Endothelial cell of umbilical vein (primary cell): ENCODE measurements at regions not wholly inside any gene's neighbourhood (a gene's known extent, or its start where the extent isn't known, plus 50 kb on each side); places are given as distances from the start of the nearest gene placed in this dataset.

Source experiments
- BruUV-seq: library from RNA; stranded (reverse); fragments of 400-500 nt; replicated peaks from 2 replicates; lab custom pipeline; 2021; lab: Mats Ljungman, UMichigan
- CTCF ChIA-PET: fragments of 300-600, 350-600 bp; sonication (Branson Sonifier 250); formaldehyde crosslinking; loops from one replicate; lab custom pipeline; 2021; ENCODE audit warnings: antibody characterized with exemption, inconsistent platforms; lab: Charles Lee
- POLR2A ChIA-PET: fragments of 300-600, 350-600 bp; sonication (Branson Sonifier 250); formaldehyde crosslinking; loops from one replicate; lab custom pipeline; 2021; ENCODE audit warnings: antibody characterized with exemption, inconsistent platforms; lab: Charles Lee
- DNase-seq: peaks from one replicate; pipeline ENCODE4 v3.0.0-alpha.2; 2011; ENCODE audit warnings: low read depth, low spot score
- FAIRE-seq: peaks from 2 replicates; lab custom pipeline; 2011; peaks lifted over from hg19 to GRCh38; lab: Jason Lieb, UNC
- H2AFZ ChIP-seq: 2 replicates; pipeline ENCODE4 v1.6.0; 2012; ENCODE audit warnings: low read depth, low read length, control low read depth, inconsistent platforms
- H3K27ac ChIP-seq: 2 replicates; pipeline ENCODE4 v1.5.1; 2011; ENCODE audit warnings: low read depth, mild to moderate bottlenecking, control low read depth, low read length, moderate library complexity; ENCODE audit not compliant: insufficient read depth
- H3K27me3 ChIP-seq, 2 experiments: 2 replicates each; pipeline versions ENCODE4 v1.6.0 to v1.6.1; 2011; ENCODE audit warnings: low read length in 2 of 2, mixed read lengths in 1 of 2; ENCODE audit not compliant: control insufficient read depth in 2 of 2, insufficient read depth in 2 of 2
- H3K36me3 ChIP-seq, 2 experiments: 2 replicates in 1 of 2; 3 replicates in 1 of 2; pipeline ENCODE4 v1.5.1; 2011; ENCODE audit warnings: low read length in 2 of 2, mild to moderate bottlenecking in 1 of 2, moderate library complexity in 1 of 2; ENCODE audit not compliant: control insufficient read depth in 2 of 2, insufficient read depth in 2 of 2; ENCODE audit errors: extremely low read depth in 1 of 2
- H3K4me1 ChIP-seq: 3 replicates; pipeline ENCODE4 v1.5.1; 2011; ENCODE audit warnings: mild to moderate bottlenecking, low read length; ENCODE audit not compliant: control insufficient read depth, insufficient read depth; ENCODE audit errors: extremely low read depth
- H3K4me2 ChIP-seq: 2 replicates; pipeline ENCODE4 v1.6.1; 2011; ENCODE audit warnings: low read length, control low read depth, mixed read lengths; ENCODE audit not compliant: insufficient read depth
- H3K4me3 ChIP-seq, 3 experiments: fragments of 200-600 bp in 1 of 3; sonication (generic), shearing (Covaris generic) in 1 of 3; replicated peaks in 1 of 3; 2 replicates each; pipeline ENCODE4 v1.5.1; 2011 to 2016; ENCODE audit warnings: control low read depth in 3 of 3, low read length in 3 of 3, mild to moderate bottlenecking in 2 of 3, inconsistent platforms in 1 of 3, low read depth in 1 of 3, moderate library complexity in 1 of 3; ENCODE audit not compliant: insufficient read depth in 1 of 3
- H3K79me2 ChIP-seq: 2 replicates; pipeline ENCODE4 v1.6.0; 2012; ENCODE audit warnings: low read length, inconsistent platforms; ENCODE audit not compliant: control insufficient read depth, insufficient read depth
- H3K9ac ChIP-seq: replicated peaks from 2 replicates; pipeline ENCODE3; 2011; ENCODE audit warnings: low read length, control low read depth; ENCODE audit not compliant: insufficient read depth; ENCODE audit errors: extremely low read depth
- H3K9me1 ChIP-seq: replicated peaks from 3 replicates; pipeline ENCODE4 v1.6.0; 2011; ENCODE audit warnings: mild to moderate bottlenecking, low read length; ENCODE audit not compliant: control insufficient read depth, insufficient read depth; ENCODE audit errors: extremely low read depth
- H3K9me3 ChIP-seq: replicated peaks from 2 replicates; pipeline ENCODE4 v1.5.1; 2012; ENCODE audit warnings: low read length, inconsistent platforms; ENCODE audit not compliant: control insufficient read depth, insufficient read depth
- H4K20me1 ChIP-seq: replicated peaks from 2 replicates; pipeline ENCODE3; 2011; ENCODE audit warnings: mild to moderate bottlenecking, low read length; ENCODE audit not compliant: control insufficient read depth, insufficient read depth; ENCODE audit errors: extremely low read depth
- EZH2 ChIP-seq: IDR thresholded peaks from 2 replicates; pipeline ENCODE4 v1.6.1; 2012; ENCODE audit warnings: borderline replicate concordance, low read depth, mild to moderate bottlenecking, moderate library complexity, low read length, inconsistent platforms; ENCODE audit not compliant: severe bottlenecking
- FOS ChIP-seq: IDR thresholded peaks from 2 replicates; pipeline ENCODE4 v1.6.1; 2011; ENCODE audit warnings: mild to moderate bottlenecking, low read length, moderate library complexity, borderline replicate concordance; ENCODE audit not compliant: insufficient read depth
- GATA2 ChIP-seq: IDR thresholded peaks from 2 replicates; pipeline ENCODE4 v1.7.0; 2011; ENCODE audit warnings: low read depth, mild to moderate bottlenecking, moderate library complexity, mixed read lengths, low read length; ENCODE audit not compliant: insufficient read length, insufficient read depth
- JUN ChIP-seq: IDR thresholded peaks from 2 replicates; pipeline ENCODE4 v1.6.1; 2011; ENCODE audit warnings: borderline replicate concordance, low read depth; ENCODE audit not compliant: insufficient read length, insufficient read depth
- MYC ChIP-seq: IDR thresholded peaks from one replicate; pipeline ENCODE4 v1.6.1; 2011; ENCODE audit warnings: mild to moderate bottlenecking, low read depth, low read length
- POLR2A ChIP-seq: IDR thresholded peaks from 2 replicates; pipeline ENCODE4 v1.6.1; 2012; ENCODE audit warnings: low read depth, mild to moderate bottlenecking, control low read depth, low read length
- POLR2AphosphoS5 ChIP-seq: IDR thresholded peaks from 2 replicates; pipeline ENCODE4 v1.6.1; 2012; ENCODE audit warnings: low read depth, mild to moderate bottlenecking, control low read depth, low read length, moderate library complexity; ENCODE audit not compliant: insufficient read depth
- dilution Hi-C: fragments of 300-500 bp; cut with MboI; formaldehyde crosslinking; loops from one replicate; pipeline ENCODE4 v1.15.0; 2019; ENCODE audit warnings: low sequenced_read_pairs; ENCODE audit not compliant: extremely low pct_ligation_motif_present
- intact Hi-C: fragments of 100-400 bp; cut with micrococcal nuclease; formaldehyde crosslinking; loops from one replicate; pipeline ENCODE4 v1.10.0; 2022
- TF ChIP-seq, protein P1 (sequence below), 2 donors: IDR thresholded peaks; 1 replicate in 1 of 2; 2 replicates in 1 of 2; pipeline ENCODE4 v1.5.1; 2011; ENCODE audit warnings: low read length in 2 of 2, mild to moderate bottlenecking in 2 of 2, moderate library complexity in 2 of 2, control low read depth in 1 of 2, inconsistent platforms in 1 of 2, low read depth in 1 of 2; ENCODE audit not compliant: insufficient read depth in 1 of 2; ENCODE audit errors: extremely low read depth in 1 of 2
- TF ChIP-seq, protein P2 (sequence below): IDR thresholded peaks from 2 replicates; pipeline ENCODE4 v1.6.1; 2011; ENCODE audit not compliant: insufficient read depth, insufficient read length

DNA sequence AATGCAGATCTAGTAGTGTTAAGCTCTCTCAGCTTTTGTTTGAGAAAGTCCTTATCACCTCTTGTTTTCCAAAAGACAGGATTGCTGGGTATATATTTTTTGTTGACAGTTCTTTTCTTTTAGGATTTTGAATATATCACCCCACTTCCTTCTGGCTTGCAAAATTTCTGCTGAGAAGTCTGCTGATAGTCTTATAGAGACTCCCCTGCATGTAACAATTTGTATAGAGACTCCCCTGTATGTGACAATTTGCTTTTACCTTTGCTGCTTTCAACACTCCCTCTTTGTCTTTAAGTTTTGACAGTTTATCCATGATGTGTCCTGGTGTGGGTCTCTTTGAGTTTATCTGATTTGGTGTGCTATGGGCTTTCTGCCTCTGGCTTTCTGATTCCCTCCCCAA is 115.0 kb upstream of the CCDC85A start:
- intact Hi-C loops = no loop called here
- no peaks in the 10 kb centered on the region for H3K79me2 ChIP-seq
- no peak overlapping the region for H2AFZ ChIP-seq
- no peaks in the 10 kb centered on the region for H3K9me1 ChIP-seq
- H4K20me1 ChIP-seq = no peaks in the 10 kb centered on the region
- no peak for TF ChIP-seq JUN
- TF ChIP-seq POLR2A = no peak
- TF ChIP-seq, protein P1, sequence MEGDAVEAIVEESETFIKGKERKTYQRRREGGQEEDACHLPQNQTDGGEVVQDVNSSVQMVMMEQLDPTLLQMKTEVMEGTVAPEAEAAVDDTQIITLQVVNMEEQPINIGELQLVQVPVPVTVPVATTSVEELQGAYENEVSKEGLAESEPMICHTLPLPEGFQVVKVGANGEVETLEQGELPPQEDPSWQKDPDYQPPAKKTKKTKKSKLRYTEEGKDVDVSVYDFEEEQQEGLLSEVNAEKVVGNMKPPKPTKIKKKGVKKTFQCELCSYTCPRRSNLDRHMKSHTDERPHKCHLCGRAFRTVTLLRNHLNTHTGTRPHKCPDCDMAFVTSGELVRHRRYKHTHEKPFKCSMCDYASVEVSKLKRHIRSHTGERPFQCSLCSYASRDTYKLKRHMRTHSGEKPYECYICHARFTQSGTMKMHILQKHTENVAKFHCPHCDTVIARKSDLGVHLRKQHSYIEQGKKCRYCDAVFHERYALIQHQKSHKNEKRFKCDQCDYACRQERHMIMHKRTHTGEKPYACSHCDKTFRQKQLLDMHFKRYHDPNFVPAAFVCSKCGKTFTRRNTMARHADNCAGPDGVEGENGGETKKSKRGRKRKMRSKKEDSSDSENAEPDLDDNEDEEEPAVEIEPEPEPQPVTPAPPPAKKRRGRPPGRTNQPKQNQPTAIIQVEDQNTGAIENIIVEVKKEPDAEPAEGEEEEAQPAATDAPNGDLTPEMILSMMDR (IDR thresholded peaks at IDR 0.05; ENCODE audit: extremely low read depth in 1 of 2, insufficient read depth in 1 of 2, low read depth in 1 of 2, low read length in 2 of 2) = no peak
- TF ChIP-seq EZH2 = no peak
- TF ChIP-seq, protein P2, sequence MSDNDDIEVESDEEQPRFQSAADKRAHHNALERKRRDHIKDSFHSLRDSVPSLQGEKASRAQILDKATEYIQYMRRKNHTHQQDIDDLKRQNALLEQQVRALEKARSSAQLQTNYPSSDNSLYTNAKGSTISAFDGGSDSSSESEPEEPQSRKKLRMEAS = no peak
- no peak for TF ChIP-seq FOS
- TF ChIP-seq POLR2AphosphoS5 = no peak
- no peak for TF ChIP-seq GATA2
- no peak for TF ChIP-seq MYC
- H3K4me1 ChIP-seq = no peaks in the 10 kb centered on the region
- no peaks in the 10 kb centered on the region for H3K36me3 ChIP-seq
- no peak overlapping the region for H3K27ac ChIP-seq
- FAIRE-seq (no peak), DNase-seq (no peak)
- no peaks in the 10 kb centered on the region for H3K9me3 ChIP-seq
- H3K27me3 ChIP-seq = peaks cover 5% of the 10 kb centered on the region in 2 experiments
- CTCF ChIA-PET = no interaction called here
- no TSS peak for BruUV-seq
- dilution Hi-C loops = no loop called here
- POLR2A ChIA-PET = no interaction called here
- no peak overlapping the region for H3K4me2 ChIP-seq
- H3K9ac ChIP-seq = no peak overlapping the region
- no peak overlapping the region for H3K4me3 ChIP-seq
